Right forelimb (tissue), 1 donor: ENCODE measurements at regions not wholly inside any gene's neighbourhood (a gene's known extent, or its start where the extent isn't known, plus 50 kb on each side); places are given as distances from the start of the nearest gene placed in this dataset.

Experiments used
- DNase-seq: peaks from one replicate; pipeline ENCODE4 v3.0.0-alpha.2; 2018

GRCh38 chr4:79081973-79082372 is 142.7 kb upstream of the PAQR3 start:
- no peak for DNase-seq

- DNase-seq, result no peak
Observed at GRCh38 chr4:79078339-79078738, 139.1 kb upstream of the PAQR3 start.

DNA sequence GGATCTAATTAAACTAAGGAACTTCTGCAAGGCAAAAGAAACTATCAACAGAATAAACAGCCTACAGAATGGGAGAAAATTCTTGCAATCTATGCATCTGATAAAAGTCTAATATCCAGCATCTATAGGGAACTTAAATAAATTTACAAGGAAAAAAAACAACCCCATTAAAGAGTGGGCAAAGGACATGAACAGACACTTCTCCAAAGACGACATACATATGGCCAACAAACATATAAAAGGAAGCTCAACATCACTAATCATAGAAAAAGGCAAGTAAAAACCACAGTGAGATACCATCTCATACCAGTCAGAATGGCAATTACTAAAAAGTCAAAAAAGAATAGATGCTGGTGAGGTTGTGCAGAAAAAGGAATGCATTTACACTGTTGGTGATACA is 134.8 kb upstream of the PAQR3 start:
- DNase-seq, result no peak

DNA sequence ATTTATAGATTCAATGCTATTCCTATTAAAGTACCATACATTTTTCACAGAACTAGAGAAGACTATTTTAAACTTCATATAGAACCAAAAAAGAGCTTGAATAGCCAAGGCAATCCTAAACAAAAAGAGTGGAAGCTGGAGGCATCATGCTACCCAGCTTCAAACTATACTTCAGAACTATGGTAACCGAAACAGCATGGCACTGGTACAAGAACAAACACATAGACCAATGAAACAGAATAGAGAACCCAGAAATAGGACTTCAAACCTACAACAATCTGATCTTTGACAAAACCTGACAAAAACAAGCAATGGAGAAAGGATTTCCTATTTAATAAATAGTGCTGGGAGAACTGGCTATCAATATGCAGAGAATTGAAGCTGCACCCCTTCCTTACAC is 134.2 kb upstream of the PAQR3 start:
- DNase-seq, result no peak

- no peak for DNase-seq
Observed at GRCh38 chr4:79065262-79065661, 126.0 kb upstream of the PAQR3 start.

- no peak for DNase-seq
Observed at GRCh38 chr4:79064806-79065205, 125.6 kb upstream of the PAQR3 start.

- no peak for DNase-seq
Observed at GRCh38 chr4:79059631-79060399, 120.6 kb upstream of the PAQR3 start.

DNA sequence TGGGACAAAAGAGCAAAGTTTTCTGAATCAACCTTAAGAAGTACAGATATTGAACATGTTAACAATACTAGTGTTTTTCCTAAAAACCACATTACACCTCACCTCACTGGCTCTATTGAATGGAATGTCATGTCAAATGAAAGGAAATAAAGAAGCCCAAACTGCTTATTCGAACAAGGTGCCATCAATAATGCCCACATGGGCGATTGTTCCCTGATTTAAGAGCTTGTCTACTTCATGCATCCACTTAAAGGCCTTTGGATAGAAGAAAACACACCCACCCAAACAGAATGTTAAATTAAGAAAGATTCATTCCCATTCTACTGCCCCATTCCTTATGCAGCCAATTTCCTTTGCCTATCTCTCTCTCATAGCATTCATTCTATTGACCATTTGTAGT is 118.5 kb upstream of the PAQR3 start:
- no peak for DNase-seq

GRCh38 chr4:79053754-79054153 is 114.5 kb upstream of the PAQR3 start:
- no peak for DNase-seq

DNA sequence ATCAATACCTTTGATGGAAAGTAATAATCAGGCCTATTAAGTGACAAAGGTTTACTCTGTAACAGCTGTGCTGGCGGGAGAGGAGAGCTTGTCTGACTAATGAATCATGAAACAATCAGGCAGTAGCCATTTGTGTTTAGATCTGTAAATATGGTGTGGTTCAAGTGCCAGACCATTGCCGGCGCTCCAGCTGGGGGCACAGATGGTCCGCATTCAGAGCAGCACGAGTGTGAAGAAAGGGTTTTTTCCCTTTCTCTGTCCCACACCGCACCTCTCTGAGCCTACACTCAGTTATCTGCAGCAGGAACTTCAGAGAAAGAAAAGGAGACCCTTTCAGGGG is 111.3 kb upstream of the PAQR3 start:
- peak; percentile 45 for DNase-seq

DNA sequence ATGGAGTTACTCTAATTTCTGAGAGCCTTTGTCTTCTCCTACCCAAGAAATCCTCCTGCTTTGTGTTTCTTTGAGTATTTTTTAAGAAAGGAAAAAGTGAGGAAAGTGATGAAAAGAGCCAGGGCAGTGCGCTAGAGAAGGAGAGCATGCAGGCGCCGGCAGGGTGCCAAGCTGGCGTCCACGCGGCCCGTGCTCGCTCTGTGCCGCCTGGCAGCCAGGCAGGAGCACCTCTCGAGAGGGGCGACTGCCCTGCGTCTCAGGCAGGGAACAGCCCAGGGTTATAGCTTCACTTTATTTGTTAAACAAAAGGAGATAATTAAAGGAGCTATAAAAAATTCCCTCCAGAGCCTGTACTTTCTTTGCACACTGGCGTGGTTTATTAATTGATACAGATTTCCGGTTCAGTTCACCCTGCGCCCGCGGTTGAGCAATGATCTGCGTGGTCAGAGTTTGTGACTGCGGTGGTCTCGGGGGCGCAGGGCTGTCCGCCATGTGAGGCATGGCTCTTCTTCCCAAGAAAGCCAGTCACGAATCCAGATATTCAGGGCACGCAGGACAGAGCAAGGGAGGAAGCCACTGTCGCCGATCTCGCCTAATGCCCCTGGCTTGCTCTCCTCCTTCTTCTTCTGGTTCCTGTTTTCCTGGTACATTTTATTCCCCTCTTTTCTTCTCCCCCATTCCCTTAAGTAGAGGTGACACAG is 110.8 kb upstream of the PAQR3 start:
- DNase-seq, result no peak

DNA sequence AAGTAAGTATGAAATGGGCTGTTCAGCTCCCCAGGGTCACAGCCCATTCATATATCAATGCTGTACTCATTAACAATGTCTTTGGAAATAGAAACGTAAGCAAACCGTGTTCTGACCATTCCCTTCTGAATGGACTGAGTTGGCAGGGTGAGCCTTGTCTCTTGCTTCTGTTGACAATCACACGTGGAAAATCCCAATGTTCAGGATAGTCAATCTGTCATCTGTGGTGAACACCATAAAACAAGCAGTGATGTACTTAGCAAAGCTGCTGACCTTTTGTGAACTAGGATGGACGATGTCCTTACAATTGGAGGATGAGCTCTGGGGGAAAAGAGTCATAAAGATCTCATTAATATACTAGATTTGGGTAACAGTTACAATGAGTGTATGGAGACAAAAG is 109.6 kb upstream of the PAQR3 start:
- no peak for DNase-seq

DNA sequence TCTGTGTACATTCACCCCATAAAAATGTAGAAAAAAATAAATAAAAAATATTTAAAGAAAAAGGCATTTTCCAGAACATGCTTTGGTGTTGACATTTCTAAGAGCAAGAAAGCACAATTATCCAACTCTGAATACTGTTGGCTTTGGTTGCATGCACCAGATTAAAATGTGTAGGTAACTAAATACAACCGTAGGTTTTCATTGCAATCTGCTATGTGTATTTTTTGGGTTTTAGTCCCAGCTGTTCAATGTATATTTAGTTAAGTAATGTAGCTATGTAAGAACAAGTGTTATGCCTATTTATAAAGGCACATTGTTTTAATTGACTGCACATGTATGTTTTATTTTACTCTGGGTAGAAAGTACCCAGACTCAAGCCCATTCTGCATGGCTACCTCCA is 108.1 kb upstream of the PAQR3 start:
- DNase-seq, result no peak

- DNase-seq, result no peak
Observed at GRCh38 chr4:79046016-79046592, 106.9 kb upstream of the PAQR3 start.

- no peak for DNase-seq
Observed at GRCh38 chr4:79044141-79044659, 105.0 kb upstream of the PAQR3 start.

- DNase-seq, result no peak
Observed at GRCh38 chr4:79043138-79043537, 103.9 kb upstream of the PAQR3 start.

GRCh38 chr4:79042079-79042674 is 102.9 kb upstream of the PAQR3 start:
- DNase-seq, result no peak

DNA sequence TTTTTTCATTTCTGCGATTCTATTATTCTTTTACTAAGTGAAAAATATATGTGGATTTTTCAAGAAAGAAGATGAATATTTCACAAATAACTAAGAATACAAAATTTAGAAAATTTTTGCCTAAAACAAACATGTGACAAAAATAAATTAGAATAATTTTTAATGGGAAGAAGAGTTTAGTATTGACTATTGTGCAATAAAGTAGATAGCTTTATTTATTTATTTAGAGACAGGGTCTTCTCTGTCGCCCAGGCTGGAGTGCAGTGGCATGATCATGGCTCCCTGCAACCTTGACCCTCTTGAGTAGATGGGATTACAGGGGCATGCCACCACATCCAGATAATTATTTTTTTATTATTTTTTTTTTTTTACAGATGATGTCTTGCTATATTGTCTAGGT is 95.3 kb upstream of the PAQR3 start:
- DNase-seq, result no peak

GRCh38 chr4:79030973-79031372 is 91.7 kb upstream of the PAQR3 start:
- DNase-seq, result no peak

DNA sequence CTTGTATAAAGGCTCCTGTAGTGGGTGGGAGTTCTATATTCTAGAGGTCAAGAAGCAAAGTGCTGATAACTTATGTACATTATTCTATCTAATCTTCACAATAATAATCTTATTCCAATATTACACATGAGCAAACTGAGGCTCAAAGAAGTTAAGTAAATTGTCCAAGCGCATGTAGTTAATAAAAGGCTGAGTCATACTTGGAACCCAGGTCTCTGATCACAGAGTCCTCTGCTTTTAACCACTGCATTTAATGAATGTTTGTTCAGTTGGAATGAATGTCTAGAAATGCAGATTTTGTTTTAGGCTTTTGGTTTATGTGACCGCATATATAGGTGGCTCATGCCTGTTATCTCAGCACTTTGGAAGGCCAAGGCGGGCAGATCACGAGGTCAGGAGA is 88.4 kb upstream of the PAQR3 start:
- no peak for DNase-seq

DNA sequence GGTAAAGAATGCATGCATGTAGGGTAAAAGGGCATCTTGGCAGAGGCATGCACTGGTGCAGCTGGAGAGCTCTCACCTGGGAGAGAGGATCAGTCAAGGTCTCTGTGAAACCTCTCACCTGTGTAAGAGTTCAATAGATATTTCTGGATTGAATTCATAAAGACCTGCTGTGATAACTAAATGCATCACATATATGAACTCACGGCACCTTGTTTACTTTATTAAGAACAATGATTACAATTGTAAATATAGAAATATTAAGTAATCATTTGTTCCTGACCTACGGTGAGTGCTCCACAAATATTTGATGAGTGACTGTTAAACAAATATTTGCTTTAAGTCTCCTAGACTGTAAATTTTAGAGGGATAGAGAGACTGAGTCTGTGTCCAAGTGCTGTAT is 85.9 kb upstream of the PAQR3 start:
- DNase-seq, result no peak

DNA sequence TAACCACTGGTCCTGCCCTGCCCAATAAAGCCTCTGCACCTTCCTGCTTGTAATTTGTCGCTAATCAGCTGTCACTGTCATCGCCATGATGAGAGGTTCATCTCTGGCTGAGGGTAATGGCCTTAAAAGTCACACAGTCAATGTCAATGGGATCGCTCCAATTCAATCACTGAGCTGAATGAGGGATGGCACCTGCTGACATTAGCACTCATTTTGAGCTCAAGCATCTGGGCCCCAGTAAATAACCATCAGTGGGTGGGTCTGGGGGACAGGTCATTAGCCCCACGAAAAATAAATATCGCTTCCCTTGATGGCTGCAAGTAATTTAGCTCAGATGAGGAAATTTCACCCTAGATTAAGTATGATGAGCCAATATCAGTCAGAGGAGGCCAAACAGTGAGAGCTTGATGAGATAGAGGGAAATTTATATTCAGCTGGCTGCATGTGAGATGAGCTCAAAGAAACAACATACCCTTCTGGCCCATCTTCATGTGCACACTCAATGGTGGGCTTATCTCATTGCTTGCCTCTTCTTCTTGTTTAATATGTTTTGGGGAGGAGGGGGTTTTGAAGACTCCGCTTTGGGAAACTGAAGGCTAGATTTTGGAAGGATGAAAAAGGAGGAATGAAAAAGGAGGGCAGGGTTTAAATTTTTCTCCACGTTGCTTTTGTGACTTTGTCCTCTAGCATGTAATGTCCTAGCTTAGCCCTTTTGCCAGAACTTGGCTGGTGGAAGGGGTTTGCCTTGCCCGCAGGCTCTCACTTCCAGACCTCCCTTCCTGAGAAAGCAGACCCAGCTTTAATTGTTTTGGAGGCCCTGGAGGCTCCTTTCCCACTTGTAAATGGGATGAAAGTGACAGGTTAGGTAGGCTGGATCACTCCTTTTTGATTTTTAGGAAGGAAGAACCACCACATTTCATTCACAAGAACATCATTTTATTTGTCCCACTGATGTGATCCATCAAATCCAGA is 84.8 kb upstream of the PAQR3 start:
- DNase-seq, result no peak

DNA sequence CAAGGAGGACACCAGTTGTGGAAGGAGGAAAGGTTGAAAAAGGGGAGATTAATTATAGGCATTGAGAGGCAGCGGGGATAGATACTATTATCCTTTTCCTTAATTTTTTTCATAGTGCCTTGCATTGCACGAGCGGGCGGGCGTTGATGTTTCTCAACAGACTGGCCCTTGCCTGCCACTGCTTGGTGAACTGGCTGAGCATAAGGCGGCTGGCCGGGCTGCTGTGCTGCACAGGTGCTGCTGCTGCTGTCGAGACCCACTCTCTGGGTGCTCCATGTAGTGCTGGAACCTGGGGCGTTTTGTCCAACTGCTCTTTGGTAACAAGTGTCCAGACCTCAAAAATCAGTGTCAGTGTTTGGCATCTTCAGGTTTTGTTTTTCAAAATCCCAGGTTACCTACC is 83.3 kb upstream of the PAQR3 start:
- no peak for DNase-seq
